ENCODE measurements at regions not wholly inside any gene's neighbourhood (a gene's known extent, or its start where the extent isn't known, plus 50 kb on each side); places are given as distances from the start of the nearest gene placed in this dataset.
A peak's percentile ranks its signal among the peaks of the same experiment; 100 is the strongest.

- DNase-seq (ENCODE audit: extremely low read depth, low read depth), result no peak
These were observed 114.1 kb downstream of the SLC16A9 start for GRCh38 chr10:59595593-59595992.

GRCh38 chr10:59593768-59594167 lies 115.9 kb downstream of the SLC16A9 start:
- DNase-seq (ENCODE audit: extremely low read depth, low read depth), result no peak

- DNase-seq (ENCODE audit: extremely low read depth, low read depth), result no peak
These were observed 119.9 kb downstream of the SLC16A9 start for GRCh38 chr10:59589796-59590195.

GRCh38 chr10:59588791-59589190 lies 120.9 kb downstream of the SLC16A9 start:
- DNase-seq (ENCODE audit: extremely low read depth, low read depth), result no peak

GRCh38 chr10:59587756-59588140 lies 121.9 kb downstream of the SLC16A9 start:
- DNase-seq (ENCODE audit: extremely low read depth, low read depth), result no peak

GRCh38 chr10:59587083-59587755 lies 122.4 kb downstream of the SLC16A9 start:
- DNase-seq (ENCODE audit: extremely low read depth, low read depth), result no peak

- DNase-seq (ENCODE audit: extremely low read depth, low read depth), result no peak
These were observed 123.2 kb downstream of the SLC16A9 start for GRCh38 chr10:59586407-59586891.

GRCh38 chr10:59585046-59585700 lies 124.5 kb downstream of the SLC16A9 start:
- no peak for DNase-seq (ENCODE audit: extremely low read depth, low read depth)

- no peak for DNase-seq (ENCODE audit: extremely low read depth, low read depth)
These were observed 126.9 kb downstream of the SLC16A9 start for GRCh38 chr10:59582780-59583179.

GRCh38 chr10:59582058-59582457 lies 127.6 kb downstream of the SLC16A9 start:
- DNase-seq (ENCODE audit: extremely low read depth, low read depth), result no peak

- peak; percentile 12 for DNase-seq (ENCODE audit: extremely low read depth, low read depth)
These were observed 129.4 kb downstream of the SLC16A9 start for GRCh38 chr10:59580026-59580863.

- DNase-seq (ENCODE audit: extremely low read depth, low read depth), result no peak
These were observed 130.9 kb downstream of the SLC16A9 start for GRCh38 chr10:59578741-59579140.

- DNase-seq (ENCODE audit: extremely low read depth, low read depth), result no peak
These were observed 131.7 kb downstream of the SLC16A9 start for GRCh38 chr10:59577984-59578383.

- DNase-seq (ENCODE audit: extremely low read depth, low read depth), result no peak
These were observed 134.4 kb downstream of the SLC16A9 start for GRCh38 chr10:59575269-59575668.

GRCh38 chr10:59563531-59563930 lies 146.1 kb downstream of the SLC16A9 start:
- DNase-seq (ENCODE audit: extremely low read depth, low read depth), result no peak

GRCh38 chr10:59562126-59562525 lies 147.5 kb downstream of the SLC16A9 start:
- DNase-seq (ENCODE audit: extremely low read depth, low read depth), result no peak

- DNase-seq (ENCODE audit: extremely low read depth, low read depth), result no peak
These were observed 148.1 kb downstream of the SLC16A9 start for GRCh38 chr10:59561477-59562121.

- DNase-seq (ENCODE audit: extremely low read depth, low read depth), result no peak
These were observed 148.7 kb downstream of the SLC16A9 start for GRCh38 chr10:59560990-59561389.

GRCh38 chr10:59560161-59560560 lies 149.5 kb downstream of the SLC16A9 start:
- DNase-seq (ENCODE audit: extremely low read depth, low read depth), result no peak

- no peak for DNase-seq (ENCODE audit: extremely low read depth, low read depth)
These were observed 151.6 kb downstream of the SLC16A9 start for GRCh38 chr10:59558066-59558465.

GRCh38 chr10:59557642-59558041 lies 152.0 kb downstream of the SLC16A9 start:
- no peak for DNase-seq (ENCODE audit: extremely low read depth, low read depth)

Measured in NCI-H460 (cell line).